ENCODE measurements at regions not wholly inside any gene's neighbourhood (a gene's known extent, or its start where the extent isn't known, plus 50 kb on each side); places are given as distances from the start of the nearest gene placed in this dataset.

DNA sequence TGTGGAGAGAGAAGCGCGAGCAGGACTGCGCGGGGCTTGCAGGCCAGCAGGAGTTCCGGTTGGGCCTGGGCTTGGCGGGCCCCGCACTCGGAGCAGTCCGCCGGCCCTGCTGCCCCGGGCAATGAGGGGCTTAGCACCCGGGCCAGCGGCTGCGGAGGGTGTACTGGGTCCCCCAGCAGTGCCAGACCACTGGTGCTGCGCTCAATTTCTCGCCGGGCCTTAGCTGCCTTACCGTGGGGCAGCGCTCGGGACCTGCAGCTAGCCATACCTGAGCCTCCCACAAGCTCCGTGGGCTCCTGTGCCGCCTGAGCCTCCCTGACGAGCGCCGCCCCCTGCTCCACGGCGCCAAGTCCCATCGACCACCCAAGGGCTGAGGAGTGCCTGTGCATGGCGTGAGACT is 89.0 kb upstream of the MBOAT1 start:
- Histone ChIP-seq H3K27ac (no peak overlapping the region), H3K4me1 (no peaks in the 10 kb centered on the region), H3K4me2 (ENCODE audit: low read length) (no peak overlapping the region), H3K79me2 (no peaks in the 10 kb centered on the region), H3K27me3 (ENCODE audit: control insufficient read depth, insufficient read depth, low read length) (no peaks in the 10 kb centered on the region), H3K4me3 (ENCODE audit: low read depth, low read length) (no peak overlapping the region), H3K9me3 (ENCODE audit: control insufficient read depth, low read length) (no peaks in the 10 kb centered on the region), H3K36me3 (ENCODE audit: control insufficient read depth, insufficient read depth, low read length) (no peaks in the 10 kb centered on the region), H3K9ac (no peak overlapping the region), H2AFZ (no peak overlapping the region)
- TF ChIP-seq, protein P1, sequence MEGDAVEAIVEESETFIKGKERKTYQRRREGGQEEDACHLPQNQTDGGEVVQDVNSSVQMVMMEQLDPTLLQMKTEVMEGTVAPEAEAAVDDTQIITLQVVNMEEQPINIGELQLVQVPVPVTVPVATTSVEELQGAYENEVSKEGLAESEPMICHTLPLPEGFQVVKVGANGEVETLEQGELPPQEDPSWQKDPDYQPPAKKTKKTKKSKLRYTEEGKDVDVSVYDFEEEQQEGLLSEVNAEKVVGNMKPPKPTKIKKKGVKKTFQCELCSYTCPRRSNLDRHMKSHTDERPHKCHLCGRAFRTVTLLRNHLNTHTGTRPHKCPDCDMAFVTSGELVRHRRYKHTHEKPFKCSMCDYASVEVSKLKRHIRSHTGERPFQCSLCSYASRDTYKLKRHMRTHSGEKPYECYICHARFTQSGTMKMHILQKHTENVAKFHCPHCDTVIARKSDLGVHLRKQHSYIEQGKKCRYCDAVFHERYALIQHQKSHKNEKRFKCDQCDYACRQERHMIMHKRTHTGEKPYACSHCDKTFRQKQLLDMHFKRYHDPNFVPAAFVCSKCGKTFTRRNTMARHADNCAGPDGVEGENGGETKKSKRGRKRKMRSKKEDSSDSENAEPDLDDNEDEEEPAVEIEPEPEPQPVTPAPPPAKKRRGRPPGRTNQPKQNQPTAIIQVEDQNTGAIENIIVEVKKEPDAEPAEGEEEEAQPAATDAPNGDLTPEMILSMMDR (IDR thresholded peaks at IDR 0.05) = no peak

DNA sequence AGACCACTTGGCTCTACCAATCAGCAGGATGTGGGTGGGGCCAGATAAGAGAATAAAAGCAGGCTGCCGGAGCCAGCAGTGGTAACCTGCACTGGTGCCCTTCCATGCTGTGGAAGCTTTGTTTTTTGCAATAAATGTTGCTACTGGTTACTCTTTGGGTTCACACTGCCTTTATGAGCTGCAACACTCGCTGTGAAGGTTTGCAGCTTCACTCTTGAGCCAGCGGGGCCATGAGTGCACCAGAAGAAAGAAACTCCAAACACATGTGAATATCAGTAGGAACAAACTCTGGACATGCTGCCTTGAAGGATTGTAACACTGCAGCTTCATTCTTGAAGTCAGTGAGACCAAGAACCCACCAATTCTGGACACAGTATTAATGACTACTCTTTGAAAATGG is 89.9 kb upstream of the MBOAT1 start:
- Histone ChIP-seq H3K27me3 (ENCODE audit: control insufficient read depth, insufficient read depth, low read length) (no peaks in the 10 kb centered on the region), H3K9ac (no peak overlapping the region), H3K27ac (no peak overlapping the region), H3K36me3 (ENCODE audit: control insufficient read depth, insufficient read depth, low read length) (no peaks in the 10 kb centered on the region), H2AFZ (no peak overlapping the region), H3K9me3 (ENCODE audit: control insufficient read depth, low read length) (no peaks in the 10 kb centered on the region), H3K4me2 (ENCODE audit: low read length) (no peak overlapping the region), H3K4me3 (ENCODE audit: low read depth, low read length) (no peak overlapping the region), H3K79me2 (no peaks in the 10 kb centered on the region), H3K4me1 (no peaks in the 10 kb centered on the region)
- TF ChIP-seq, protein P1 (IDR thresholded peaks at IDR 0.05) = no peak

DNA sequence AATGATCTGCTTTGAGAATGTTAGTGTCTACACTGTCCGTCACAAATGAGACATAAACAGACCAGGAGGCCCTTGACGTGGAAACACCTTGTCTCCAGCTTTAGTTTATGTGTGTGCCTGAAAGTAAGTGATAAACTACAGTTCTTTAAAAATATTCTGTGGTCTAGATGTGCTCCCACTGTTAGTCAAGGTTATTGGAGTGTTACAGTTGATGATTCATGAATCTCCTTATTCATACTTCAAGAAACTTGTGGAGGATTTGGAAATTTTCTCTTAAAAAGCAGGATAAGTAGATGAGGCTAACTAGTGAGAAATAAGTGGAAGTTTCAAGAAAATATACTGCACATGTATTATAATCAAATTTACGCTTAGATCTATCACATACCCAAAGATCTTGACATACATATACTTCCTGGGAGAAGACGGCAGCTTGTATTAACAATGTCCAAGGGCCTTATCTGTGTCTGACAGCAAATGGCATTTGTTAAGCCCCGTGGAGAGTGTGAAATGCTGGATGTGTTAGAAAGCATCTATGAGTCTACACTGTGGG is 90.5 kb upstream of the MBOAT1 start:
- Histone ChIP-seq H3K27me3 (ENCODE audit: control insufficient read depth, insufficient read depth, low read length) (no peaks in the 10 kb centered on the region), H3K4me1 (no peaks in the 10 kb centered on the region), H3K9me3 (ENCODE audit: control insufficient read depth, low read length) (no peaks in the 10 kb centered on the region), H3K27ac (no peak overlapping the region), H3K36me3 (ENCODE audit: control insufficient read depth, insufficient read depth, low read length) (no peaks in the 10 kb centered on the region), H3K4me3 (ENCODE audit: low read depth, low read length) (no peak overlapping the region), H2AFZ (no peak overlapping the region), H3K9ac (no peak overlapping the region), H3K4me2 (ENCODE audit: low read length) (no peak overlapping the region), H3K79me2 (no peaks in the 10 kb centered on the region)
- TF ChIP-seq, protein P1 (IDR thresholded peaks at IDR 0.05) = no peak

DNA sequence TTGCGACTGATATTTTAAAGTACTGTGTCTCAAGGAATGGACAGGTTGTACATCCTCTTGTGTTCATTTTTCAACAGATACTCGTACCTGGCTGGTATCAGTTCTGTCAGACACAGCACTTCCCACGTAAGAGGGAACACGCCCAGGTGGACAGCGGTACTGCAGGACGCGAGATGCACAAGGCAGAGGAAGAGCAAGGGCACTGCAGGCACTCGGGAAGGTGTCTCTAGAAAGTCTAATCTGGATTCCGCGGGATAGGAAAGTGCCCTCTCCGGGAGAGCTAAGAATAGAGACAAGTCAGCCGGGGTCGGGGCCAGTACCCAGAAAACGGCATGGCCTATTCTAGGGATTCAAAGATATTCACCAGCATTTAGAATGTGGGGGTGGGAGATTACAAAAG is 94.2 kb upstream of the MBOAT1 start:
- Histone ChIP-seq H3K27ac (no peak overlapping the region), H3K4me1 (no peaks in the 10 kb centered on the region), H3K4me3 (ENCODE audit: low read depth, low read length) (no peak overlapping the region), H3K4me2 (ENCODE audit: low read length) (no peak overlapping the region), H3K36me3 (ENCODE audit: control insufficient read depth, insufficient read depth, low read length) (no peaks in the 10 kb centered on the region), H3K27me3 (ENCODE audit: control insufficient read depth, insufficient read depth, low read length) (no peaks in the 10 kb centered on the region), H2AFZ (no peak overlapping the region), H3K79me2 (no peaks in the 10 kb centered on the region), H3K9ac (no peak overlapping the region), H3K9me3 (ENCODE audit: control insufficient read depth, low read length) (no peaks in the 10 kb centered on the region)
- TF ChIP-seq, protein P1 (IDR thresholded peaks at IDR 0.05) = no peak

GRCh38 chr6:20309186-20309585 is 92.5 kb upstream of the E2F3 start:
- Histone ChIP-seq H3K79me2 (no peaks in the 10 kb centered on the region), H2AFZ (no peak overlapping the region), H3K36me3 (ENCODE audit: control insufficient read depth, insufficient read depth, low read length) (no peaks in the 10 kb centered on the region), H3K27ac (no peak overlapping the region), H3K4me1 (no peaks in the 10 kb centered on the region), H3K27me3 (ENCODE audit: control insufficient read depth, insufficient read depth, low read length) (no peaks in the 10 kb centered on the region), H3K4me3 (ENCODE audit: low read depth, low read length) (no peak overlapping the region), H3K9me3 (ENCODE audit: control insufficient read depth, low read length) (no peaks in the 10 kb centered on the region), H3K4me2 (ENCODE audit: low read length) (no peak overlapping the region), H3K9ac (no peak overlapping the region)
- TF ChIP-seq, protein P1 (IDR thresholded peaks at IDR 0.05) = no peak

Data from parathyroid adenoma (tissue), 2 donors.